GM19397 (cell line): ENCODE measurements at regions not wholly inside any gene's neighbourhood (a gene's known extent, or its start where the extent isn't known, plus 50 kb on each side); places are given as distances from the start of the nearest gene placed in this dataset.
"Not testable (repeated sequence)": the region's sequence is repeated elsewhere in the genome, so short reads cannot be mapped to it uniquely, and the experiment has no call there.

Experiments
- ATAC-seq: cut with Tn5 transposase; IDR thresholded peaks from one replicate; pipeline ENCODE4 v1.9.1; 2021; ENCODE audit warnings: mild to moderate bottlenecking, moderate library complexity; ENCODE audit not compliant: unreplicated experiment

DNA sequence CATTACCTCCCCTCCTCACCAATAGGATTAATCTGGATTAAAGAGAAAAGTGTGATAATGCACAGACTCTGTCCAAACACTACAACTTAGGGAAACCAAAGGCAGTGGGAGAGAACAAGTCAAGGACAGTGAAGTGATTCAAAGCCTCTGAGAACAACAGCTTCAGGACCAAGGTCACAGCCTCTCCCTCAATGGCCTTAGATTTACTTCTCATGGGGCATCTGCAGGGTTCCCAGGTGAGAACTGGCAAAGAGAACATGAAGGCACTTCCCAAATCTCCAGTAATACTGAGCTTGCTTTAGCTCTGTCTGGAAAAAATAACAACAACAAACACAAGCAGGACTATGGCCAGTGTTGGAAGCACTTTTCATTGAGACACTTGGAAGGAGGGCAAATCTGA is 99.8 kb upstream of the GOLGA6L22 start:
- not testable (repeated sequence) for ATAC-seq

DNA sequence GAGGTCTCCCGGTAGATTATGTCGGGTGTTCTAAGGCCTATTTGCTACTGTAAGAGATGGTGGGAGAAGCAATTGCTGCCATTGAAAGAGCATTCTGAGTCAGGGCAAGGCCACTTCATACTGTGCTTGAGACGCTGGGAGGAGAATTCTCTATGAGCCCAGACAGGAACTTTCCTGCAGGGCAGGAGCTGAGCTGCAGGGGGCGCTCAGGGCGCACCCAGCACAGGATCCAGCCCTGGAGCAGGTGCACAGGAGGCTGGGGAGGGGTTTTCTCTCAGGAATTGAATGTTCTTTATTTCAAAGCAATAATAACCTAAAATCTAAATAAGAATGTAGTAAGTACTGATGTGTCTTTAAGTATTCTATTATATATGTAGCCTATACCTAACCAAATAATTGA is 99.1 kb upstream of the GOLGA6L22 start:
- peak; percentile 88 for ATAC-seq

DNA sequence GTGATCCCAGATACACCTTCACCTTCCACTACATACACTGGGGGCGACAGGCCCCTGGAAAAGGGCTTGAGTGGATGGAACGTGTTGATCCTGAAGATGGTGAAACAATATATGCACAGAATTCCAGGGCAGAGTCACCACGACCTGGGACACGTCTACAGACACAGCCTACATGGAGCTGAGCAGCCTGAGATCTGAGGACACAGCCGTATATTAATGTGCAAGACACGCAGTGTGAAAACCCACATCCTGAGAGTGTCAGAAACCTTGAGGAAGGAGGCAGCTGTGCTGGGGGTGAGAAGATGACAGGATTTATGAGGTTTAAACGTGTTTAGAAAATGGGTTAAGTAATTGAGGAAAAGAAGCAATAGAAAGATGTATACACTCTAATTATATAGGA is 98.0 kb upstream of the GOLGA6L22 start:
- not testable (repeated sequence) for ATAC-seq

DNA sequence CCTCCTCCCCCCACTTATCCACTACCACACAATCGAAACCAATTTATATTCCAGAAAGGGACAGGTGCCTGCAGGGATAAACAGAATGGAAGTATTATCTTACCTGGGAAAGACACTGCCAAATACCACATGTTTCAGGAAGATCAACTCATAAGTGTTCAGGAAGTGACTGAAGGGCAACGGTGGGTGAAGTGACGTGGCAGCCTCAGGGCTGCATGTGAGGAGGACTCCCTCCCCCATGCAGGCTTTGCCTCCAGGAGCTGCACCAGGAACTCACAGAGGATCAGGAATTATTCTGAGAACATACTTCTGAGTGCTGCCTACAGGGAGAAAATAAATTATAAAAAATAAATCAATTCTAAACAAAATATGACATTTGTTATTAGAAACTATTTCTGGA is 96.2 kb upstream of the GOLGA6L22 start:
- not testable (repeated sequence) for ATAC-seq

DNA sequence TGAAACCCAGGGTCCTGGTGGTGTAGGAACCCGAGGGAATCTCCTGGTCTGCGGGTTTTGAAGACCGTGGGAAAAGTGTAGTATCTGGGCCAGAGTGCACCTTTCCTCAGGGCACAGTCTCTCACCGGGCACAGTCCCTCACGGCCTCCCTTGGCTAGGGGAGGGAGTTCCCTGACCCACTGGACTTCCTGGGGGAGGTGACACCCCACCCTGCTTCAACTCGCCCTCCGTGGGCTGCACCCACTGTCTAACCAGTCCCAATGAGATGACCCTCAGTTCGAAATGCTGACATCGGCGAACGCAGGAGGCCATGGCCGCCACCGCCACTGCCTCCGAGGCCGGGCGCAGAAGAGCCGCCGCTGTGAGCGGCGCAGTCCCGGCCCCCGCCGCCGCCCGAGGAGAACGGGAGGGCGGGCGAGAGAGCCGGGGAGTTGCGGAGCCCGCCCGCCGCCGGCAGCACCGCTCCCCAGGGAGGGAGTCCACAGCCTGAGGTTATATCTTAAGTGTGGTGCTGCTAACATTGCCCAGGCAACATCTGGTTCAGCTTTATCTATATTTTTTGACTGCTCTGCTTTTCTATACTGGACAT is 87.4 kb upstream of the GOLGA6L22 start:
- not testable (repeated sequence) for ATAC-seq

DNA sequence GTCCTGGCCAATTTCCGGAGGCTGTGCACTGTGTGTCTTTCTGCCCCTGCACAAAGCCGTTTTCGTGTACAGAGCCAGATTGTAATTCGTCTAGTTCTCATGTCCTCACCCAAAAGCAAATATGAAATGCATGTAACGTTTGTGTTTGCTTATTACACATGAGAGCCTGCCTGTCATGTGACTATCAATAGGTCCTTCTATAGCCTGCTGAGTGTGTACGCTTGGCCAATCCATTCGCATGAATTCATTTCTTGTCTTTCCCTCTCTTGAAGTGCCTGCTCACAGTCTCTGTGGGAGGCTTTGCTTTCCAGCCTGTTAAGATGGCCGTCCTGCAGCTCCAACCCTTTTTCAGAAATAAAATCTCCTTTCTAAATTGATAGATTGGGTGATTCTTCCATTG is 84.2 kb upstream of the GOLGA6L22 start:
- ATAC-seq = not testable (repeated sequence)

DNA sequence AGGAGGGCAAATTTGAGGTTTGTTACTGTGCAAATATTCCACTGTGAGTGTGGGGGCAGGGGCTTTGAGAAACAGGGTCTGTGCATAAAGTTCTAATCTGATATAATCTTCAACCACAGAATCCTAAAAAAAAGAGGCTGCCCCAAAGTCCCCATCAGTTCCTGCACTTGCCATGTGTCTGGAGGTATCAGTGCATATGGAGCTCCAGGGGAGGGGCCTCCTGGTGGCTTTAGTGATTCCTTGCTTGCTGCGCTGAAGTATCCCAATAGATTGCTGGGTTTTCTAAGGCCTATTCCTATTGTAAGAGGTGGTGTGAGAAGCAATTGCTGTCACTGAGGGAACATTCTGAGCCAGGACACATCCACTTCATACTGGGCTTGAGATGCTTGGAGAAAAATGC is 82.9 kb upstream of the GOLGA6L22 start:
- not testable (repeated sequence) for ATAC-seq

DNA sequence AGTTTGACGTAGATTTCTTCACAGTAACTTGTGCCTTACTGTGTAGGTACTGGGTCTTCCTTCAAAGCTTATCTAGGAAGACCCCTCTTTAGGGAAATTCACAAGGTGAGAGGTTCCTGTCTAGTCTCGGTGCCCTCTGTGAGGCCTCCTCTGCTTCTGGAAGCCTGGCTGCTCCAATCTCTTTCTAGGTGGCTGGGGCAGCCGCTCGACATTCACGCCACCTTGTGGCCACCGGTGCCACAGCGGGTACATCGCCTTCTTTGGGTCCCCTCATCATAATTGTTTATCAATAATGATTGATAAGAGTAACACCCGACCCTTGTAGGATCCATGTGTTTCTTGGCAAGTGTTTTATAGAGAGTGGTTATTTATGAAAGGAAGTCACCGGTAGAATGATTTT is 80.8 kb upstream of the GOLGA6L22 start:
- peak; percentile 68 for ATAC-seq

DNA sequence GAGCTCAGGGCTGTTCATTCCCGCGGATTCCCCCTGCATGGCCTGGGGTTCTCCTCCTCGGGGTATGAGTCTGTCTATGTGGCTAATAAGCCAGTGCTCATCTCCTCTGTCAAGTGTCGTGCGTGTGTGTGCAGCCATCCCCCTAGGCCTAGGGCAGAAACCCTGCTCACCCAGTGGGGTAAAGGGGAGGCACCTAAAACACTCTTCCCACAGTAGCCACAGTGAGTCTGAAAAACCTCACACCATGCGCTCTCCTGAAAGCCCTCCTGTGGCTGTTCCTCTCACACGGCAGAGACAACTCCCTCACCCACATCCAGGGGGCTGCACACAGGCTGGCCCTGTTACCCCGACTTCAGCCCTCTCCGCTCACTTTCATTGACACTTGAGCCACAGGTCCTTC is 71.0 kb upstream of the GOLGA6L22 start:
- not testable (repeated sequence) for ATAC-seq

DNA sequence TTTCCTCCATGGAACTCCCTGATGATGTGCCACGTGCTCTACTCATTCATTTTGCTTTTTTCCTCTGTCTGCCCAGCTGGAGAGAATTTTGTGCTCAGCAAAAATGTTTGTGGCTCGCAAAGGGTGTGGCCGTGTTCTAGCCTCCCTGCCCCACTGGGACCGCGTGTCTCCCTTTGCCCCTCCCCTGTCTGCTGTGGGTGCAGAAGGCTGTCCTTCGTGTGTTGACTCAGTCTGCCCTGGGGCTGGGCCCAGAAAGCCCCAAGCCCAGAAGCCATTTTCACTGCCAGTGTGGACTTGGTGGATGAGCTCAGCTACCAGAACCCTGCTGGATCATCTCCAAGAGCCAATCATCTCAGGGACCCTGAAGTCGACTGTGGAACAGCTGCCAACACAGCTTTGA is 70.3 kb upstream of the GOLGA6L22 start:
- ATAC-seq = not testable (repeated sequence)

DNA sequence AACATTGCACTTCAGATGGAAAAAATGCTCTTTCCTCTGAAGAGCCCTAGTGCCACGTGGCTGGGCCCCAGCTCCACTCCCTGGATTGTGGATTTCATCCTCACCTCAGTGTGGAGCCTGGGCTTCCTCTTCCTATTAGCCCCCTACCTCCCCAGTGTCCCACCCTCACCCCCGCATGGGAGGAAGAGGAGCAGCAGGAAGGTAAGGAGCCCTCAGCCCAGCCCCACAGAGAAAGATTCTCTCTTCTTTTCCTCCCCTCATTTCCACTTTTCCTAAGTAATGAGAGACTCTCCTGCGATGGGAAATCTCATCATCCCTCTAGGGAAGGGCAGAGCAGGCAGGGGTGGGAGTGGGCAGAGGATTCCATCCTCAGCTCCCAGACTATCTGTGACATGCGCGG is 57.5 kb upstream of the GOLGA6L22 start:
- not testable (repeated sequence) for ATAC-seq

DNA sequence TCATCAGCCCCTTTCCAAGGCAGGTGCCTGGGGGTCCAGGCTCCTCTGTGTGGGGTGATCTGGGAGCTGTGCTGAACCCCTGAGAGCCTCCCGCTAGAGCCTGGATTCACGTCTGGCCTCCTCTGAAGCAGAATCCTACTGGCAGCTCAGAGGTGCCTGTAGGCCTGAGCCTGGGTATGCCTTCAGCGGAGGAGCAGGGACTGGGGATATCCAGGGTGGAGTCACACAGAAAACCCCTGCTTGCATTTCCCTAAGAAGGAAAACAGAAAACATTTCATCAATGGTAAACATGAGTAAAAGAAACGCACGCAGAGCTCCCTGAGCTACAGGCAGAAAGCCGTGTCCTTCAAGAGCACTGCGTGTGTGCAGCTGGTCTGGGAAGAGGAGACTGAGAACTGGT is 57.0 kb upstream of the GOLGA6L22 start:
- ATAC-seq = not testable (repeated sequence)

DNA sequence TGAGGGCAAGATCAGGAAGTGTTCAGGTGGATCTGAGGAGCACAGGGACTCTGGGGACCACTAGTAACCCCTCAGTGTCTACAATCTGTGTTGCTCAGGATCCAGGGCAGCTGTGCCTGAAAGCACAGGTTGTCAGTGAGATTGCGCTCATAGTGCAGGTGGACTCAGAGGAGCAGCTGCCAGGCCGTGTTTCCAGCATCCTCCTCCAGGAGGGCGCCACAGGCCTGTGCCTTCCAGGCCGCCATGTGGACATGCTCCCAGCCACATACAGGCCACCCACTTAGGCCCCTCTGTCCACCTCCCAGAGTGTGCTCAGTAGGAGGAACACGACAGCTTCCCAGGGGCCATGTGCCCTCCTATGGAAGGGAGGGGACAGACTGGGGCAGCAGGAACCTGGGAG is 52.9 kb upstream of the GOLGA6L22 start:
- not testable (repeated sequence) for ATAC-seq
